ENCODE measurements at regions not wholly inside any gene's neighbourhood (a gene's known extent, or its start where the extent isn't known, plus 50 kb on each side); places are given as distances from the start of the nearest gene placed in this dataset.

- intact Hi-C loops (cut with micrococcal nuclease; ENCODE audit: unreplicated experiment) (no loop called here), in situ Hi-C loops (cut with HindIII; ENCODE audit: extremely low pct_ligation_motif_present, low pct_unique_long_range_greater_than_20kb) (no loop called here)
- no peaks in the 10 kb centered on the region for H3K36me3 ChIP-seq (replicated peaks in 1 of 2; ENCODE audit: control insufficient read depth in 1 of 2, insufficient read depth in 2 of 2, low read length in 2 of 2)
- no peak overlapping the region for H3K4me3 ChIP-seq (replicated peaks in 1 of 3; ENCODE audit: insufficient read depth in 1 of 3, low read depth in 2 of 3, low read length in 3 of 3)
- H3K4me2 ChIP-seq (ENCODE audit: low read depth, low read length): no peak overlapping the region
- TF ChIP-seq ZNF333 (CRISPR knock-in tag; IDR thresholded peaks at IDR 0.05; ENCODE audit: borderline replicate concordance) (no peak), SOX13 (IDR thresholded peaks at IDR 0.05) (no peak), SOX13 (CRISPR knock-in tag; conservative IDR thresholded peaks at IDR 0.05 in 1 of 2, IDR thresholded peaks at IDR 0.05 in 1 of 2) (peak in 1 of 2 experiments; percentile 40; a peak in 1 of 4 replicates), FOXA1 (IDR thresholded peaks at IDR 0.05) (no peak), FOXA1 (CRISPR knock-in tag; IDR thresholded peaks at IDR 0.05) (peak; percentile 34; the same call in 1 of the 2 replicates), FOXJ3 (CRISPR knock-in tag; IDR thresholded peaks at IDR 0.05; ENCODE audit: borderline replicate concordance) (no peak), POGZ (CRISPR knock-in tag; IDR thresholded peaks at IDR 0.05) (peak; percentile 40; the same call in 1 of the 2 replicates), CEBPB (IDR thresholded peaks at IDR 0.05; ENCODE audit: borderline replicate concordance, low read depth, low read length) (no peak), ZNF674 (CRISPR knock-in tag; IDR thresholded peaks at IDR 0.05; ENCODE audit: low read depth) (no peak), ZNF891 (CRISPR knock-in tag; IDR thresholded peaks at IDR 0.05) (no peak), ZMYM4 (CRISPR knock-in tag; IDR thresholded peaks at IDR 0.05) (peak; percentile 35; the same call in 1 of the 2 replicates), HNF4G (IDR thresholded peaks at IDR 0.05; ENCODE audit: borderline replicate concordance, low read depth, low read length) (0 out of 2 replicates have a peak, but pooled peaks have one; percentile 14), HNF4G (CRISPR knock-in tag; IDR thresholded peaks at IDR 0.05; ENCODE audit: borderline replicate concordance, low read depth) (no peak), USF2 (IDR thresholded peaks at IDR 0.05; ENCODE audit: low read depth, low read length) (no peak), USF2 (CRISPR knock-in tag; IDR thresholded peaks at IDR 0.05; ENCODE audit: borderline replicate concordance) (no peak), HNF4A (CRISPR knock-in tag; IDR thresholded peaks at IDR 0.05) (peak; percentile 76), TEAD3 (CRISPR knock-in tag; optimal IDR thresholded peaks at IDR 0.05; ENCODE audit: borderline replicate concordance) (peak; percentile 23), HNRNPK (IDR thresholded peaks at IDR 0.05; ENCODE audit: low read depth, low read length, poor library complexity, severe bottlenecking) (no peak), ZNF644 (CRISPR knock-in tag; IDR thresholded peaks at IDR 0.05; ENCODE audit: low read depth) (peak; percentile 92)
- H2AFZ ChIP-seq (ENCODE audit: low read length): no peak overlapping the region
- ChIA-PET POLR2A (no interaction called here), CTCF (ENCODE audit: low intra/inter-chr PET ratio, low total read pairs) (no interaction called here)
- DNase-seq (ENCODE audit: low spot score): peak; percentile 4
- H3K27me3 ChIP-seq (ENCODE audit: control insufficient read depth in 1 of 2, insufficient read depth in 2 of 2, low read length in 2 of 2): no peaks in the 10 kb centered on the region
- H3K79me2 ChIP-seq (ENCODE audit: insufficient read depth, low read length): no peaks in the 10 kb centered on the region
- peaks cover 45% of the 10 kb centered on the region for H3K4me1 ChIP-seq (ENCODE audit: insufficient read depth, low read length)
- no TSS peak for BruUV-seq (replicated peaks)
- peaks cover 8% of the 10 kb centered on the region; the same call in 1 of the 2 replicates for H3K9me3 ChIP-seq (ENCODE audit: low read length)
- no peaks in the 10 kb centered on the region for H4K20me1 ChIP-seq (ENCODE audit: insufficient read depth, low read length)
- ATAC-seq: no peak
- H3K27ac ChIP-seq (ENCODE audit: extremely low read length, insufficient read depth, low read length): no peak overlapping the region
- H3K9ac ChIP-seq (ENCODE audit: insufficient read depth, low read depth, low read length): no peak overlapping the region
- FAIRE-seq: peak; percentile 34
Measured at GRCh38 chr16:52298769-52299168, 248.2 kb downstream of the TOX3 start.
